Ishikawa (cell line): ENCODE measurements at regions not wholly inside any gene's neighbourhood (a gene's known extent, or its start where the extent isn't known, plus 50 kb on each side); places are given as distances from the start of the nearest gene placed in this dataset.

ENCODE experiments used
- CEBPB ChIP-seq: IDR thresholded peaks from 2 replicates; pipeline ENCODE4 v1.6.1; 2012
- CREB1 ChIP-seq: IDR thresholded peaks from 2 replicates; pipeline ENCODE4 v1.6.1; 2012; ENCODE audit warnings: low read depth
- EGR1 ChIP-seq: IDR thresholded peaks from 2 replicates; pipeline ENCODE4 v1.6.1; 2012
- EP300 ChIP-seq: IDR thresholded peaks from 2 replicates; pipeline ENCODE4 v1.6.1; 2012; ENCODE audit warnings: borderline replicate concordance
- TAF1 ChIP-seq: IDR thresholded peaks from 2 replicates; pipeline ENCODE4 v1.6.1; 2012; ENCODE audit warnings: low read depth, mild to moderate bottlenecking
- YY1 ChIP-seq: IDR thresholded peaks from 2 replicates; pipeline ENCODE4 v1.6.1; 2012; ENCODE audit warnings: low read depth
- TF ChIP-seq, protein P1 (sequence below): IDR thresholded peaks from 2 replicates; pipeline ENCODE4 v1.6.1; 2012; ENCODE audit warnings: low read depth, mild to moderate bottlenecking

DNA sequence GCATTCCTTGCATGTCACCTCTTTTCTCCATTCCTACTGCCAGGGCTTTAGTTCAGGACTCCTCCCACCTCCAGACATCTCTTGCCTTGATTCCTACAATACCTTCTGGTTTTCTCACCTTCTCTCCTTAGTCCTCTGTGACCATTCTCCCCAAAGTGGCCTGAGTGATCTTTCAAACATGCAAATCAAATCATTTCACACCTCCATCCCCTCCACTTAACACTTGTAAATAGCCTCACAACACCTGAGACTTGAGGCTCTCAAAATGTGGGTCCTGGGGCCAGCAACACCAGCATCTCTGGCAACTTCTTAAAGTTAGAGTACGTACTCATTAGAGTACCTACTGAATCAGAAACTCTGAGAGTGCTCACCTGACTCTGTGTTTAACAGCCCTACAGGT is 68.4 kb downstream of the RTL9 start:
- TF ChIP-seq CREB1 (no peak), CEBPB (no peak), EP300 (no peak), EGR1 (no peak), TAF1 (no peak), YY1 (no peak)
- TF ChIP-seq, protein P1, sequence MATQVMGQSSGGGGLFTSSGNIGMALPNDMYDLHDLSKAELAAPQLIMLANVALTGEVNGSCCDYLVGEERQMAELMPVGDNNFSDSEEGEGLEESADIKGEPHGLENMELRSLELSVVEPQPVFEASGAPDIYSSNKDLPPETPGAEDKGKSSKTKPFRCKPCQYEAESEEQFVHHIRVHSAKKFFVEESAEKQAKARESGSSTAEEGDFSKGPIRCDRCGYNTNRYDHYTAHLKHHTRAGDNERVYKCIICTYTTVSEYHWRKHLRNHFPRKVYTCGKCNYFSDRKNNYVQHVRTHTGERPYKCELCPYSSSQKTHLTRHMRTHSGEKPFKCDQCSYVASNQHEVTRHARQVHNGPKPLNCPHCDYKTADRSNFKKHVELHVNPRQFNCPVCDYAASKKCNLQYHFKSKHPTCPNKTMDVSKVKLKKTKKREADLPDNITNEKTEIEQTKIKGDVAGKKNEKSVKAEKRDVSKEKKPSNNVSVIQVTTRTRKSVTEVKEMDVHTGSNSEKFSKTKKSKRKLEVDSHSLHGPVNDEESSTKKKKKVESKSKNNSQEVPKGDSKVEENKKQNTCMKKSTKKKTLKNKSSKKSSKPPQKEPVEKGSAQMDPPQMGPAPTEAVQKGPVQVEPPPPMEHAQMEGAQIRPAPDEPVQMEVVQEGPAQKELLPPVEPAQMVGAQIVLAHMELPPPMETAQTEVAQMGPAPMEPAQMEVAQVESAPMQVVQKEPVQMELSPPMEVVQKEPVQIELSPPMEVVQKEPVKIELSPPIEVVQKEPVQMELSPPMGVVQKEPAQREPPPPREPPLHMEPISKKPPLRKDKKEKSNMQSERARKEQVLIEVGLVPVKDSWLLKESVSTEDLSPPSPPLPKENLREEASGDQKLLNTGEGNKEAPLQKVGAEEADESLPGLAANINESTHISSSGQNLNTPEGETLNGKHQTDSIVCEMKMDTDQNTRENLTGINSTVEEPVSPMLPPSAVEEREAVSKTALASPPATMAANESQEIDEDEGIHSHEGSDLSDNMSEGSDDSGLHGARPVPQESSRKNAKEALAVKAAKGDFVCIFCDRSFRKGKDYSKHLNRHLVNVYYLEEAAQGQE: no peak
